Endodermal cell (in vitro differentiated cells): ENCODE measurements at regions not wholly inside any gene's neighbourhood (a gene's known extent, or its start where the extent isn't known, plus 50 kb on each side); places are given as distances from the start of the nearest gene placed in this dataset.

Experiments used
- DNase-seq: peaks from one replicate; pipeline ENCODE4 v3.0.0-alpha.2; 2017
- H3K27ac ChIP-seq: 2 replicates; pipeline ENCODE4 v1.5.1; 2013; ENCODE audit warnings: mild to moderate bottlenecking, low read depth, low read length, moderate library complexity
- H3K27me3 ChIP-seq: 2 replicates; pipeline ENCODE4 v1.6.1; 2013; ENCODE audit warnings: mild to moderate bottlenecking, low read length, moderate library complexity; ENCODE audit not compliant: insufficient read depth, control insufficient read depth, poor library complexity, severe bottlenecking
- H3K36me3 ChIP-seq: 2 replicates; pipeline ENCODE4 v1.7.0; 2013; ENCODE audit warnings: mild to moderate bottlenecking, low read length, moderate library complexity; ENCODE audit not compliant: control insufficient read depth, insufficient read depth
- H3K4me1 ChIP-seq: one replicate; pipeline ENCODE4 v1.7.0; 2013; ENCODE audit warnings: low read length; ENCODE audit not compliant: control insufficient read depth, insufficient read depth
- H3K4me3 ChIP-seq: 2 replicates; pipeline ENCODE4 v1.5.1; 2013; ENCODE audit warnings: mild to moderate bottlenecking, low read length, moderate library complexity
- H3K9ac ChIP-seq: 2 replicates; pipeline ENCODE4 v1.6.1; 2013; ENCODE audit warnings: mild to moderate bottlenecking, low read length, moderate library complexity; ENCODE audit not compliant: poor library complexity, severe bottlenecking; ENCODE audit errors: extremely low read depth
- H3K9me3 ChIP-seq: 2 replicates; pipeline ENCODE4 v1.6.1; 2013; ENCODE audit warnings: mild to moderate bottlenecking, low read length, moderate library complexity; ENCODE audit not compliant: control insufficient read depth
- H3K27ac Mint-ChIP-seq: 2 replicates; pipeline ENCODE4 v1.8.0; 2020; ENCODE audit warnings: mixed read lengths
- H3K27me3 Mint-ChIP-seq: 2 replicates; pipeline ENCODE4 v1.8.0; 2021; ENCODE audit warnings: mild to moderate bottlenecking, mixed read lengths; ENCODE audit not compliant: insufficient read depth
- H3K36me3 Mint-ChIP-seq: 2 replicates; pipeline ENCODE4 v1.8.0; 2020; ENCODE audit warnings: low read depth, mixed read lengths
- H3K4me1 Mint-ChIP-seq: 2 replicates; pipeline ENCODE4 v1.8.0; 2020; ENCODE audit warnings: mixed read lengths
- H3K4me3 Mint-ChIP-seq: 2 replicates; pipeline ENCODE4 v1.8.0; 2020; ENCODE audit warnings: mild to moderate bottlenecking, moderate library complexity, mixed read lengths
- H3K9me3 Mint-ChIP-seq: 2 replicates; pipeline ENCODE4 v1.8.0; 2020; ENCODE audit warnings: mild to moderate bottlenecking, mixed read lengths
- CTCF ChIP-seq: fragments of 200-600 bp; sonication (generic); conservative IDR thresholded peaks from 2 replicates; pipeline ENCODE4 v1.5.0; 2021; ENCODE audit warnings: antibody characterized with exemption, mild to moderate bottlenecking
- WGBS, 2 experiments: methylation state at CpG; one replicate each; pipeline versions ENCODE4 v1.1.5 to v1.1.7; 2013; ENCODE audit warnings: missing lambda C conversion rate in 2 of 2, mixed read lengths in 1 of 2; ENCODE audit not compliant: insufficient coverage in 1 of 2, insufficient read length in 1 of 2; 5-methylcytosine and 5-hydroxymethylcytosine counted together

- H3K27me3 ChIP-seq = no peaks in the 10 kb centered on the region
- TF ChIP-seq CTCF = no peak
- H3K4me1 Mint-ChIP-seq = no peaks in the 10 kb centered on the region
- H3K27ac Mint-ChIP-seq = no peak overlapping the region
- no peaks in the 10 kb centered on the region for H3K4me1 ChIP-seq
- no peaks in the 10 kb centered on the region for H3K27me3 Mint-ChIP-seq
- no peaks in the 10 kb centered on the region for H3K9me3 Mint-ChIP-seq
- 83 to 90% methylated on average over 2 of the region's 2 CpGs for WGBS, 2 experiments
- DNase-seq = no peak
- H3K9me3 ChIP-seq = no peaks in the 10 kb centered on the region
- no peak overlapping the region for H3K27ac ChIP-seq
- H3K36me3 ChIP-seq = no peaks in the 10 kb centered on the region
- H3K36me3 Mint-ChIP-seq = no peaks in the 10 kb centered on the region
- H3K4me3 ChIP-seq = no peak overlapping the region
- no peak overlapping the region for H3K4me3 Mint-ChIP-seq
- no peak overlapping the region for H3K9ac ChIP-seq
These were observed 207.0 kb upstream of the DCBLD2 start for GRCh38 chr3:99108508-99108907.

GRCh38 chr3:99094606-99095005 lies 193.1 kb upstream of the DCBLD2 start:
- no peaks in the 10 kb centered on the region for H3K9me3 Mint-ChIP-seq
- no peaks in the 10 kb centered on the region for H3K27me3 Mint-ChIP-seq
- H3K9me3 ChIP-seq = no peaks in the 10 kb centered on the region
- no peak overlapping the region for H3K27ac Mint-ChIP-seq
- H3K4me3 Mint-ChIP-seq = no peak overlapping the region
- no peak for TF ChIP-seq CTCF
- H3K27me3 ChIP-seq = no peaks in the 10 kb centered on the region
- no peaks in the 10 kb centered on the region for H3K36me3 Mint-ChIP-seq
- no peaks in the 10 kb centered on the region for H3K4me1 ChIP-seq
- no peak for DNase-seq
- H3K9ac ChIP-seq = no peak overlapping the region
- H3K36me3 ChIP-seq = no peaks in the 10 kb centered on the region
- 93% methylated on average over 2 of the region's 2 CpGs; no CpG with 5 or more reads in 1 of the 2 experiments for WGBS, 2 experiments
- H3K4me3 ChIP-seq = no peak overlapping the region
- no peak overlapping the region for H3K27ac ChIP-seq
- no peaks in the 10 kb centered on the region for H3K4me1 Mint-ChIP-seq

GRCh38 chr3:99087277-99087676 lies 185.8 kb upstream of the DCBLD2 start:
- Mint-ChIP-seq H3K4me3 (no peak overlapping the region), H3K36me3 (no peaks in the 10 kb centered on the region), H3K27me3 (no peaks in the 10 kb centered on the region), H3K4me1 (peaks cover 5% of the 10 kb centered on the region), H3K27ac (no peak overlapping the region), H3K9me3 (no peaks in the 10 kb centered on the region)
- WGBS, 2 experiments = 100% methylated on average over 2 of the region's 2 CpGs; no CpG with 5 or more reads in 1 of the 2 experiments
- H3K36me3 ChIP-seq = no peaks in the 10 kb centered on the region
- TF ChIP-seq CTCF = no peak
- peaks cover 2% of the 10 kb centered on the region for H3K4me1 ChIP-seq
- H3K4me3 ChIP-seq = no peak overlapping the region
- no peak overlapping the region for H3K9ac ChIP-seq
- no peak for DNase-seq
- no peaks in the 10 kb centered on the region for H3K9me3 ChIP-seq
- no peaks in the 10 kb centered on the region for H3K27me3 ChIP-seq
- no peak overlapping the region for H3K27ac ChIP-seq
